Neural cell (in vitro differentiated cells): ENCODE measurements at regions not wholly inside any gene's neighbourhood (a gene's known extent, or its start where the extent isn't known, plus 50 kb on each side); places are given as distances from the start of the nearest gene placed in this dataset.

Experiments
- H2AFZ ChIP-seq: fragments of 200-600, 300-800 bp; sonication (generic), shearing (Covaris generic); 2 replicates; pipeline ENCODE4 v1.6.0; 2014; ENCODE audit warnings: low read depth, mild to moderate bottlenecking, antibody characterized with exemption, low read length, moderate library complexity
- H3F3A ChIP-seq: fragments of 200-600 bp; shearing (Covaris generic); 2 replicates; pipeline ENCODE4 v1.6.1; 2016; ENCODE audit warnings: mild to moderate bottlenecking, moderate library complexity, mixed read lengths, antibody characterized with exemption, low read length; ENCODE audit not compliant: insufficient read depth, poor library complexity, severe bottlenecking
- H3K27ac ChIP-seq: fragments of 200-600, 300-800 bp; sonication (generic), shearing (Covaris generic); 2 replicates; pipeline ENCODE4 v1.5.1; 2014; ENCODE audit warnings: mild to moderate bottlenecking, low read length, moderate library complexity
- H3K27me3 ChIP-seq: fragments of 300-800, 200-600 bp; sonication (generic), shearing (Covaris generic); 2 replicates; pipeline ENCODE4 v1.6.0; 2014; ENCODE audit warnings: mild to moderate bottlenecking, low read depth, low read length, moderate library complexity; ENCODE audit not compliant: insufficient read depth
- H3K36me3 ChIP-seq: fragments of 300-800, 200-600 bp; sonication (generic), shearing (Covaris generic); 2 replicates; pipeline ENCODE4 v1.5.1; 2014; ENCODE audit warnings: mild to moderate bottlenecking, antibody characterized with exemption, low read length, moderate library complexity; ENCODE audit not compliant: insufficient read depth
- H3K4me2 ChIP-seq: fragments of 300-800, 200-600 bp; sonication (generic), shearing (Covaris generic); 2 replicates; pipeline ENCODE4 v1.6.0; 2014; ENCODE audit warnings: mild to moderate bottlenecking, low read length
- H3K4me3 ChIP-seq: fragments of 300-800, 200-600 bp; sonication (generic), shearing (Covaris generic); 2 replicates; pipeline ENCODE4 v1.5.1; 2014; ENCODE audit warnings: mild to moderate bottlenecking, low read length, moderate library complexity
- H3K79me2 ChIP-seq: fragments of 200-600 bp; shearing (Covaris generic); replicated peaks from 2 replicates; pipeline ENCODE4 v1.6.0; 2014; ENCODE audit warnings: mild to moderate bottlenecking, low read length, moderate library complexity; ENCODE audit not compliant: insufficient read depth
- H3K9ac ChIP-seq: fragments of 300-800, 200-600 bp; sonication (generic), shearing (Covaris generic); 2 replicates; pipeline ENCODE4 v1.6.1; 2016; ENCODE audit warnings: mild to moderate bottlenecking, low read length, mixed read lengths
- H3K9me2 ChIP-seq: fragments of 200-600 bp; shearing (Covaris generic); 2 replicates; pipeline ENCODE4 v1.6.1; 2016; ENCODE audit warnings: mild to moderate bottlenecking, low read length, mixed read lengths; ENCODE audit not compliant: insufficient read depth
- H3K9me3 ChIP-seq: fragments of 200-600, 300-800 bp; sonication (generic), shearing (Covaris generic); 2 replicates; pipeline ENCODE4 v1.6.1; 2016; ENCODE audit warnings: mild to moderate bottlenecking, mixed run types, low read length, moderate library complexity, mixed read lengths
- H4K20me1 ChIP-seq: fragments of 200-600 bp; shearing (Covaris generic); 2 replicates; pipeline ENCODE4 v1.6.1; 2016; ENCODE audit warnings: mild to moderate bottlenecking, mixed run types; ENCODE audit not compliant: insufficient read depth
- CTCF ChIP-seq: fragments of 450-650 bp; IDR thresholded peaks from 2 replicates; pipeline ENCODE4 v1.5.1; 2014; ENCODE audit warnings: antibody characterized with exemption, mild to moderate bottlenecking, moderate library complexity; ENCODE audit not compliant: poor library complexity, severe bottlenecking
- EP300 ChIP-seq: fragments of 450-650 bp; conservative IDR thresholded peaks from 2 replicates; pipeline ENCODE4 v1.6.1; 2014; ENCODE audit warnings: antibody characterized with exemption, mild to moderate bottlenecking, moderate library complexity; ENCODE audit not compliant: poor library complexity, severe bottlenecking
- EZH2 ChIP-seq: fragments of 200-600, 300-800 bp; shearing (Covaris generic), sonication (generic); IDR thresholded peaks from 2 replicates; pipeline ENCODE4 v1.6.1; 2014; ENCODE audit warnings: antibody characterized with exemption, low read length, borderline replicate concordance, mild to moderate bottlenecking; ENCODE audit not compliant: insufficient read depth, poor library complexity, severe bottlenecking
- MXI1 ChIP-seq: fragments of 450-650 bp; conservative IDR thresholded peaks from 2 replicates; pipeline ENCODE4 v1.6.1; 2014; ENCODE audit warnings: antibody characterized with exemption, mild to moderate bottlenecking; ENCODE audit not compliant: poor library complexity, severe bottlenecking
- RAD21 ChIP-seq: fragments of 450-650 bp; conservative IDR thresholded peaks from 2 replicates; pipeline ENCODE4 v1.6.1; 2014; ENCODE audit warnings: antibody characterized with exemption, mild to moderate bottlenecking, moderate library complexity
- SMC3 ChIP-seq: fragments of 450-650 bp; conservative IDR thresholded peaks from 2 replicates; pipeline ENCODE4 v1.6.1; 2014; ENCODE audit warnings: antibody characterized with exemption, mild to moderate bottlenecking, moderate library complexity; ENCODE audit not compliant: poor library complexity
- TAF1 ChIP-seq: IDR thresholded peaks from 2 replicates; pipeline ENCODE4 v1.6.1; 2012; ENCODE audit warnings: low read depth
- TF ChIP-seq, protein P1 (sequence below): IDR thresholded peaks from 2 replicates; pipeline ENCODE4 v1.6.1; 2012; ENCODE audit warnings: borderline replicate concordance

DNA sequence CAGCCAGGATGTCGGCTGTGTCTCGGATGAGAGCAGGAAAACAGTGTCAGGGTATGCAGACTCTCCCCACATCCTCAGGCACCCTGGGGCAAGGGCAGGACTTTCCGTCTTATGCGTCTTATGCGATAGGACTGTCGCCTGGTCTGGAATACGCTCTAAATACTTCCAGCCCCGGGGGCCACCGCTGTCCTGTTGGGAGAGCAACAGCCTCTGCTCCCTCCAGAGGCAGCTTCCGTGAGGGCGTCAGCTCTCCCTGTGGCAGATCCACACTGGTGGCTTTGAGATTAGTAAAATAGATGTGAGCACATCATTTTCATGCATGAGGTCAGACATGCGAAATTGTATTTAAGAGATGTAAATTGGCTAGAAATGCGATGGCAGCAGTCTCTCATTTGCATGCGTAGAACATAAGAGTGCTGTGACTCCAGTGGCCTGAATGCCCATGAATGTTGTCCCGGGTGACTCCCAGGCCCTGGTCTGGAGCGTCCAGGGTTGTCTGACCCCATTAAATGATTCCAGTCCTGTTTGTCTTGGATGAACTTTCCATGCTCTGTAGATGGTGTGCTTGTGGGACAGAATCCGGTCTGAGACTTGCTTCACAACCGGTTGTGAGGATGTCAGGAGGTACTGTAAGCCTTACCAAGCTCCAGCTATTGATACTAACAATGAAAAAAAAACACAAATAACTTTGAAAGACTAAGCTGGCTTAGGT, 228.2 kb downstream of the SYK start:
- no peaks in the 10 kb centered on the region for H3K9me3 ChIP-seq
- no peaks in the 10 kb centered on the region for H3K27me3 ChIP-seq
- no peak overlapping the region for H3K27ac ChIP-seq
- no peaks in the 10 kb centered on the region for H3K9me2 ChIP-seq
- H3K4me3 ChIP-seq: no peak overlapping the region
- TF ChIP-seq RAD21 (no peak), EZH2 (no peak)
- TF ChIP-seq, protein P1, sequence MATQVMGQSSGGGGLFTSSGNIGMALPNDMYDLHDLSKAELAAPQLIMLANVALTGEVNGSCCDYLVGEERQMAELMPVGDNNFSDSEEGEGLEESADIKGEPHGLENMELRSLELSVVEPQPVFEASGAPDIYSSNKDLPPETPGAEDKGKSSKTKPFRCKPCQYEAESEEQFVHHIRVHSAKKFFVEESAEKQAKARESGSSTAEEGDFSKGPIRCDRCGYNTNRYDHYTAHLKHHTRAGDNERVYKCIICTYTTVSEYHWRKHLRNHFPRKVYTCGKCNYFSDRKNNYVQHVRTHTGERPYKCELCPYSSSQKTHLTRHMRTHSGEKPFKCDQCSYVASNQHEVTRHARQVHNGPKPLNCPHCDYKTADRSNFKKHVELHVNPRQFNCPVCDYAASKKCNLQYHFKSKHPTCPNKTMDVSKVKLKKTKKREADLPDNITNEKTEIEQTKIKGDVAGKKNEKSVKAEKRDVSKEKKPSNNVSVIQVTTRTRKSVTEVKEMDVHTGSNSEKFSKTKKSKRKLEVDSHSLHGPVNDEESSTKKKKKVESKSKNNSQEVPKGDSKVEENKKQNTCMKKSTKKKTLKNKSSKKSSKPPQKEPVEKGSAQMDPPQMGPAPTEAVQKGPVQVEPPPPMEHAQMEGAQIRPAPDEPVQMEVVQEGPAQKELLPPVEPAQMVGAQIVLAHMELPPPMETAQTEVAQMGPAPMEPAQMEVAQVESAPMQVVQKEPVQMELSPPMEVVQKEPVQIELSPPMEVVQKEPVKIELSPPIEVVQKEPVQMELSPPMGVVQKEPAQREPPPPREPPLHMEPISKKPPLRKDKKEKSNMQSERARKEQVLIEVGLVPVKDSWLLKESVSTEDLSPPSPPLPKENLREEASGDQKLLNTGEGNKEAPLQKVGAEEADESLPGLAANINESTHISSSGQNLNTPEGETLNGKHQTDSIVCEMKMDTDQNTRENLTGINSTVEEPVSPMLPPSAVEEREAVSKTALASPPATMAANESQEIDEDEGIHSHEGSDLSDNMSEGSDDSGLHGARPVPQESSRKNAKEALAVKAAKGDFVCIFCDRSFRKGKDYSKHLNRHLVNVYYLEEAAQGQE: no peak
- no peaks in the 10 kb centered on the region for H3K36me3 ChIP-seq
- H2AFZ ChIP-seq: no peak overlapping the region
- H3K79me2 ChIP-seq: no peaks in the 10 kb centered on the region
- no peak overlapping the region for H3K9ac ChIP-seq
- no peaks in the 10 kb centered on the region for H3F3A ChIP-seq
- H3K4me2 ChIP-seq: no peak overlapping the region
- no peaks in the 10 kb centered on the region for H4K20me1 ChIP-seq

DNA sequence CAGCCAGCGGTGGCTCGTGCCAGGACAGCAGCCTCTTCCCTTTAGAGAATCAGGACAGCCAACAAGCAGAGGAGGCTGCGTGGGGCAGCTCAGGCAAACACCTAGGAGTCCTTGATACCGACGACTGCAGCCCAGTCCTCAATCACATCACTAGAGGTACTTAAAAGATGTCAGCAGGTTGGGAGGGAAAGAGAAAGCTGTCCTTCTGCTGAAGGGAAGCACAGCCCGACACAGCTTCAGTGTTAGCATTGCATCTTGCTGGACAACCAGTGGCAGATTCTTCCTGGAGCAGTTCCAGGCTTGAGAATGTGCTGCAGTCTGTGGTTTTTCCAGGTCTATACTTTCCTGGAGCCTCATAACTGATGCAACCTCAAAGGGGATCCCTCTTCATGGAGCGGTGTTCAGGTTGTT, 230.5 kb downstream of the SYK start:
- no peaks in the 10 kb centered on the region for H3K9me3 ChIP-seq
- H3K27ac ChIP-seq: no peak overlapping the region
- no peak overlapping the region for H3K9ac ChIP-seq
- H3F3A ChIP-seq: no peaks in the 10 kb centered on the region
- no peak overlapping the region for H3K4me3 ChIP-seq
- TF ChIP-seq SMC3 (no peak), RAD21 (no peak), EZH2 (no peak), MXI1 (no peak), TAF1 (no peak), EP300 (no peak), CTCF (no peak)
- TF ChIP-seq, protein P1: no peak
- H4K20me1 ChIP-seq: no peaks in the 10 kb centered on the region
- H3K4me2 ChIP-seq: no peak overlapping the region
- no peaks in the 10 kb centered on the region for H3K27me3 ChIP-seq
- no peak overlapping the region for H2AFZ ChIP-seq
- H3K36me3 ChIP-seq: no peaks in the 10 kb centered on the region
- no peaks in the 10 kb centered on the region for H3K9me2 ChIP-seq
- H3K79me2 ChIP-seq: no peaks in the 10 kb centered on the region
